Mesenchymal stem cell (in vitro differentiated cells and primary cell): ENCODE measurements at regions not wholly inside any gene's neighbourhood (a gene's known extent, or its start where the extent isn't known, plus 50 kb on each side); places are given as distances from the start of the nearest gene placed in this dataset.

Experiments used
- DNase-seq: peaks from one replicate; pipeline ENCODE4 v3.0.0-alpha.2; 2013
- H2AFZ ChIP-seq: one replicate; pipeline ENCODE4 v1.6.1; 2013; ENCODE audit warnings: low read depth, mild to moderate bottlenecking, control low read depth, inconsistent platforms, low read length, moderate library complexity
- H2AK5ac ChIP-seq: 2 replicates; pipeline ENCODE4 v1.6.1; 2013; ENCODE audit warnings: low read length, moderate library complexity, mild to moderate bottlenecking, inconsistent platforms; ENCODE audit not compliant: severe bottlenecking
- H2BK120ac ChIP-seq: one replicate; pipeline ENCODE4 v1.6.1; 2013; ENCODE audit warnings: low read depth, mild to moderate bottlenecking, inconsistent platforms, low read length, moderate library complexity
- H2BK12ac ChIP-seq, 2 experiments: one replicate each; pipeline ENCODE4 v1.6.1; 2013; ENCODE audit warnings: inconsistent platforms in 2 of 2, low read length in 2 of 2, mild to moderate bottlenecking in 2 of 2, moderate library complexity in 2 of 2, control low read depth in 1 of 2
- H2BK15ac ChIP-seq: one replicate; pipeline ENCODE4 v1.6.1; 2013; ENCODE audit warnings: mild to moderate bottlenecking, low read depth, inconsistent platforms; ENCODE audit not compliant: poor library complexity, severe bottlenecking
- H2BK5ac ChIP-seq: 2 replicates; pipeline ENCODE4 v1.6.1; 2013; ENCODE audit warnings: low read depth, mild to moderate bottlenecking, low read length, control low read depth, inconsistent platforms; ENCODE audit not compliant: poor library complexity, severe bottlenecking
- H3K14ac ChIP-seq, 2 experiments: one replicate each; pipeline ENCODE4 v1.6.1; 2013; ENCODE audit warnings: inconsistent platforms in 2 of 2, low read length in 2 of 2, control low read depth in 1 of 2, mild to moderate bottlenecking in 1 of 2, moderate library complexity in 1 of 2
- H3K18ac ChIP-seq, 2 experiments: one replicate each; pipeline ENCODE4 v1.6.1; 2013; ENCODE audit warnings: inconsistent platforms in 2 of 2, low read length in 2 of 2, control low read depth in 1 of 2, low read depth in 1 of 2, mild to moderate bottlenecking in 1 of 2
- H3K23ac ChIP-seq, 2 experiments: one replicate each; pipeline ENCODE4 v1.6.1; 2013; ENCODE audit warnings: inconsistent platforms in 2 of 2, low read length in 2 of 2, mild to moderate bottlenecking in 2 of 2, moderate library complexity in 2 of 2, control low read depth in 1 of 2
- H3K27ac ChIP-seq: 2 replicates; pipeline ENCODE4 v1.5.1; 2013; ENCODE audit warnings: mild to moderate bottlenecking, moderate library complexity, low read length, control low read depth, inconsistent platforms; ENCODE audit not compliant: poor library complexity, severe bottlenecking
- H3K27me3 ChIP-seq, 2 experiments: 2 replicates each; pipeline versions ENCODE4 v1.6.1 to v1.7.0; 2013; ENCODE audit warnings: low read length in 2 of 2, mild to moderate bottlenecking in 2 of 2, moderate library complexity in 2 of 2, control low read depth in 1 of 2, inconsistent platforms in 1 of 2; ENCODE audit not compliant: control insufficient read depth in 1 of 2, insufficient read depth in 1 of 2
- H3K36me3 ChIP-seq, 2 experiments: 2 replicates each; pipeline versions ENCODE4 v1.6.1 to v1.7.0; 2013; ENCODE audit warnings: low read length in 2 of 2, control low read depth in 1 of 2, inconsistent platforms in 1 of 2, low read depth in 1 of 2, mild to moderate bottlenecking in 1 of 2; ENCODE audit not compliant: insufficient read depth in 2 of 2, control insufficient read depth in 1 of 2
- H3K4ac ChIP-seq, 2 experiments: one replicate each; pipeline ENCODE4 v1.6.1; 2013; ENCODE audit warnings: inconsistent platforms in 2 of 2, low read length in 2 of 2, mild to moderate bottlenecking in 2 of 2, moderate library complexity in 2 of 2, control low read depth in 1 of 2, low read depth in 1 of 2
- H3K4me1 ChIP-seq: 2 replicates; pipeline ENCODE4 v1.6.1; 2013; ENCODE audit warnings: low read depth, low read length, control low read depth; ENCODE audit not compliant: control insufficient read depth, insufficient read depth
- H3K4me2 ChIP-seq: 2 replicates; pipeline ENCODE4 v1.6.1; 2013; ENCODE audit warnings: low read length, mild to moderate bottlenecking, inconsistent platforms; ENCODE audit not compliant: poor library complexity, severe bottlenecking
- H3K4me3 ChIP-seq, 2 experiments: 2 replicates each; pipeline versions ENCODE4 v1.5.1 to v1.7.0; 2013; ENCODE audit warnings: low read length in 2 of 2, mild to moderate bottlenecking in 2 of 2, control low read depth in 1 of 2, low read depth in 1 of 2; ENCODE audit not compliant: insufficient read depth in 1 of 2
- H3K79me1 ChIP-seq: replicated peaks from 2 replicates; pipeline ENCODE4 v1.6.1; 2013; ENCODE audit warnings: mild to moderate bottlenecking, control low read depth, low read length, inconsistent platforms; ENCODE audit not compliant: poor library complexity, severe bottlenecking
- H3K9ac ChIP-seq: 2 replicates; pipeline ENCODE4 v1.7.0; 2013; ENCODE audit warnings: mild to moderate bottlenecking, low read length, moderate library complexity
- H3K9me3 ChIP-seq: 2 replicates; pipeline ENCODE4 v1.7.0; 2013; ENCODE audit warnings: mild to moderate bottlenecking, low read length; ENCODE audit not compliant: control insufficient read depth
- H4K8ac ChIP-seq: one replicate; pipeline ENCODE4 v1.6.1; 2013; ENCODE audit warnings: inconsistent platforms, mild to moderate bottlenecking, low read length, moderate library complexity
- H4K91ac ChIP-seq: one replicate; pipeline ENCODE4 v1.6.1; 2013; ENCODE audit warnings: mild to moderate bottlenecking, low read length, inconsistent platforms
- WGBS: methylation state at CpG from one replicate; pipeline ENCODE4 v1.1.7; 2013; ENCODE audit warnings: mixed read lengths; 5-methylcytosine and 5-hydroxymethylcytosine counted together

- H2BK15ac ChIP-seq = no peak overlapping the region
- no peaks in the 10 kb centered on the region for H3K36me3 ChIP-seq
- peaks cover 45% of the 10 kb centered on the region for H3K9me3 ChIP-seq
- no peak overlapping the region for H3K18ac ChIP-seq
- no peak overlapping the region for H3K27ac ChIP-seq
- DNase-seq = no peak
- H3K14ac ChIP-seq = no peak overlapping the region
- 70% methylated on average over 5 of the region's 6 CpGs for WGBS
- no peak overlapping the region for H3K4me3 ChIP-seq
- H2BK5ac ChIP-seq = no peak overlapping the region
- no peak overlapping the region for H3K4me2 ChIP-seq
- no peak overlapping the region for H4K91ac ChIP-seq
- H3K9ac ChIP-seq = no peak overlapping the region
- no peak overlapping the region for H2BK120ac ChIP-seq
- no peaks in the 10 kb centered on the region for H3K27me3 ChIP-seq
- H2AFZ ChIP-seq = no peak overlapping the region
- H3K4ac ChIP-seq = no peak overlapping the region
- H3K79me1 ChIP-seq = no peaks in the 10 kb centered on the region
- no peaks in the 10 kb centered on the region for H3K4me1 ChIP-seq
- H4K8ac ChIP-seq = no peak overlapping the region
- no peak overlapping the region for H2AK5ac ChIP-seq
- no peak overlapping the region for H3K23ac ChIP-seq
- no peak overlapping the region for H2BK12ac ChIP-seq
Observed at GRCh38 chr5:155799308-155799707, 527.7 kb upstream of the SGCD start.

GRCh38 chr5:155807884-155808576 is 518.9 kb upstream of the SGCD start:
- H3K18ac ChIP-seq = no peak overlapping the region
- H3K4me1 ChIP-seq = no peaks in the 10 kb centered on the region
- H3K27me3 ChIP-seq = no peaks in the 10 kb centered on the region
- no peak overlapping the region for H3K4me3 ChIP-seq
- no peak overlapping the region for H3K4me2 ChIP-seq
- H2BK120ac ChIP-seq = no peak overlapping the region
- no peak overlapping the region for H3K4ac ChIP-seq
- H3K23ac ChIP-seq = no peak overlapping the region
- peaks cover 5% of the 10 kb centered on the region for H3K9me3 ChIP-seq
- DNase-seq = no peak
- H3K14ac ChIP-seq = no peak overlapping the region
- H3K36me3 ChIP-seq = no peaks in the 10 kb centered on the region
- whole genome bisulfite sequencing = 40% methylated on average over 1 of the region's 3 CpGs
- no peak overlapping the region for H3K9ac ChIP-seq
- no peaks in the 10 kb centered on the region for H3K79me1 ChIP-seq
- H2BK12ac ChIP-seq = no peak overlapping the region
- H2AFZ ChIP-seq = no peak overlapping the region
- no peak overlapping the region for H2AK5ac ChIP-seq
- H2BK5ac ChIP-seq = no peak overlapping the region
- H4K8ac ChIP-seq = no peak overlapping the region
- H3K27ac ChIP-seq = no peak overlapping the region
- H4K91ac ChIP-seq = no peak overlapping the region
- no peak overlapping the region for H2BK15ac ChIP-seq

GRCh38 chr5:155815248-155815647 is 511.7 kb upstream of the SGCD start:
- Histone ChIP-seq H2BK5ac (no peak overlapping the region), H3K27ac (no peak overlapping the region), H4K8ac (no peak overlapping the region), H2BK12ac (no peak overlapping the region), H3K4ac (no peak overlapping the region), H2BK15ac (no peak overlapping the region), H3K9ac (no peak overlapping the region), H2BK120ac (no peak overlapping the region), H2AFZ (no peak overlapping the region), H2AK5ac (no peak overlapping the region), H4K91ac (no peak overlapping the region), H3K4me1 (no peaks in the 10 kb centered on the region), H3K27me3 (no peaks in the 10 kb centered on the region), H3K14ac (no peak overlapping the region), H3K79me1 (no peaks in the 10 kb centered on the region), H3K18ac (no peak overlapping the region), H3K4me2 (no peak overlapping the region), H3K9me3 (peaks cover 3% of the 10 kb centered on the region), H3K23ac (no peak overlapping the region), H3K4me3 (no peak overlapping the region), H3K36me3 (no peaks in the 10 kb centered on the region)
- DNase-seq = no peak
- 35% methylated on average over 1 of the region's 1 CpG for WGBS

DNA sequence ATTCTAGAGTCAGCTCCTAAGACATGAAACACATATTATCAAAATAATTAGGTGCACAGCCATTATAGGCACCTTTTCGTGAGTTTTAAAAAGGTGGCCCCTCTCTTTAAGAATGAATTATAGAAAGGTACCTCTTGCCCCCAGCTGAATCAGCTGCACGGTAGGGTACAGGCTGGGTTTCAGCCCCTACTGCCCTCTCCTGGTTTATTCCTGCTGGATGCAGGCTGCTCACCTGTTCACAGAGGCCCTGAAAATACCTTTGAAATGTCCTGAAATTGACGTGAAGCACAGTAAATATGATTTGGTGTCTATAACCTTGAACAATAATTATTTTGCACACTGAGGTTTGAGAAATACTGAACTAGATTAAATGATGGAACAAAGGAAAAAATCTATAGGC is 504.8 kb upstream of the SGCD start:
- 35% methylated on average over 3 of the region's 3 CpGs for WGBS
- Histone ChIP-seq H3K9ac (no peak overlapping the region), H2BK12ac (no peak overlapping the region), H3K27ac (no peak overlapping the region), H3K23ac (no peak overlapping the region), H2BK5ac (no peak overlapping the region), H4K91ac (no peak overlapping the region), H3K18ac (no peak overlapping the region), H3K4me3 (no peak overlapping the region), H3K14ac (no peak overlapping the region), H3K36me3 (no peaks in the 10 kb centered on the region), H3K4me1 (no peaks in the 10 kb centered on the region), H4K8ac (no peak overlapping the region), H2AFZ (no peak overlapping the region), H3K4me2 (no peak overlapping the region), H2BK120ac (no peak overlapping the region), H3K79me1 (no peaks in the 10 kb centered on the region), H3K27me3 (no peaks in the 10 kb centered on the region), H2AK5ac (no peak overlapping the region), H3K9me3 (no peaks in the 10 kb centered on the region), H3K4ac (no peak overlapping the region), H2BK15ac (no peak overlapping the region)
- no peak for DNase-seq
